ENCODE measurements at regions not wholly inside any gene's neighbourhood (a gene's known extent, or its start where the extent isn't known, plus 50 kb on each side); places are given as distances from the start of the nearest gene placed in this dataset.

- no peaks in the 10 kb centered on the region for H4K20me1 ChIP-seq (ENCODE audit: insufficient read depth, low read length)
- no peaks in the 10 kb centered on the region for H3K27me3 ChIP-seq (ENCODE audit: insufficient read depth, low read length)
- H3K4me2 ChIP-seq (ENCODE audit: insufficient read depth, low read length) = no peak overlapping the region
- DNase-seq (ENCODE audit: insufficient read length, low spot score, missing footprints) = no peak
- no peak for TF ChIP-seq CTCF (IDR thresholded peaks at IDR 0.05; ENCODE audit: extremely low read depth, low read depth, low read length)
- H3K36me3 ChIP-seq (ENCODE audit: insufficient read depth, low read length) = no peaks in the 10 kb centered on the region
- H3K27ac ChIP-seq (ENCODE audit: low read depth, low read length) = no peak overlapping the region
- no peak overlapping the region for H3K4me3 ChIP-seq (ENCODE audit: insufficient read depth, low read length)
- peaks cover 13% of the 10 kb centered on the region for H3K4me1 ChIP-seq (ENCODE audit: insufficient read depth, low read length)
- H2AFZ ChIP-seq (ENCODE audit: low read length) = no peak overlapping the region
- no peaks in the 10 kb centered on the region for H3K9me3 ChIP-seq (ENCODE audit: low read depth, low read length)
- H3K79me2 ChIP-seq (ENCODE audit: insufficient read depth, low read length) = no peaks in the 10 kb centered on the region
Measured at GRCh38 chr6:25036461-25036860, 100.7 kb upstream of the RIPOR2 start.

- H3K4me3 ChIP-seq (ENCODE audit: insufficient read depth, low read length) = no peak overlapping the region
- no peaks in the 10 kb centered on the region for H3K36me3 ChIP-seq (ENCODE audit: insufficient read depth, low read length)
- TF ChIP-seq CTCF (IDR thresholded peaks at IDR 0.05; ENCODE audit: extremely low read depth, low read depth, low read length) = no peak
- no peak overlapping the region for H3K27ac ChIP-seq (ENCODE audit: low read depth, low read length)
- no peak for DNase-seq (ENCODE audit: insufficient read length, low spot score, missing footprints)
- H4K20me1 ChIP-seq (ENCODE audit: insufficient read depth, low read length) = no peaks in the 10 kb centered on the region
- no peak overlapping the region for H3K4me2 ChIP-seq (ENCODE audit: insufficient read depth, low read length)
- H2AFZ ChIP-seq (ENCODE audit: low read length) = no peak overlapping the region
- no peaks in the 10 kb centered on the region for H3K79me2 ChIP-seq (ENCODE audit: insufficient read depth, low read length)
- peaks cover 13% of the 10 kb centered on the region for H3K4me1 ChIP-seq (ENCODE audit: insufficient read depth, low read length)
- H3K27me3 ChIP-seq (ENCODE audit: insufficient read depth, low read length) = no peaks in the 10 kb centered on the region
- H3K9me3 ChIP-seq (ENCODE audit: low read depth, low read length) = no peaks in the 10 kb centered on the region
Measured at GRCh38 chr6:25038300-25038699, 102.5 kb upstream of the RIPOR2 start.

- Histone ChIP-seq H3K9me3 (ENCODE audit: low read depth, low read length) (no peaks in the 10 kb centered on the region), H3K36me3 (ENCODE audit: insufficient read depth, low read length) (no peaks in the 10 kb centered on the region), H3K4me2 (ENCODE audit: insufficient read depth, low read length) (no peak overlapping the region), H4K20me1 (ENCODE audit: insufficient read depth, low read length) (no peaks in the 10 kb centered on the region), H3K27ac (ENCODE audit: low read depth, low read length) (no peak overlapping the region), H3K4me3 (ENCODE audit: insufficient read depth, low read length) (no peak overlapping the region), H3K4me1 (ENCODE audit: insufficient read depth, low read length) (peaks cover 13% of the 10 kb centered on the region), H2AFZ (ENCODE audit: low read length) (no peak overlapping the region), H3K79me2 (ENCODE audit: insufficient read depth, low read length) (no peaks in the 10 kb centered on the region), H3K27me3 (ENCODE audit: insufficient read depth, low read length) (no peaks in the 10 kb centered on the region)
- DNase-seq (ENCODE audit: insufficient read length, low spot score, missing footprints) = peak; percentile 58
- TF ChIP-seq CTCF (IDR thresholded peaks at IDR 0.05; ENCODE audit: extremely low read depth, low read depth, low read length) = no peak
Measured at GRCh38 chr6:25038999-25039398, 103.2 kb upstream of the RIPOR2 start.

GRCh38 chr6:25041485-25042035 lies 105.8 kb upstream of the RIPOR2 start:
- Histone ChIP-seq H3K4me2 (ENCODE audit: insufficient read depth, low read length) (no peak overlapping the region), H3K27ac (ENCODE audit: low read depth, low read length) (no peak overlapping the region), H2AFZ (ENCODE audit: low read length) (no peak overlapping the region), H4K20me1 (ENCODE audit: insufficient read depth, low read length) (no peaks in the 10 kb centered on the region), H3K36me3 (ENCODE audit: insufficient read depth, low read length) (no peaks in the 10 kb centered on the region), H3K4me3 (ENCODE audit: insufficient read depth, low read length) (no peak overlapping the region), H3K27me3 (ENCODE audit: insufficient read depth, low read length) (no peaks in the 10 kb centered on the region), H3K79me2 (ENCODE audit: insufficient read depth, low read length) (no peaks in the 10 kb centered on the region), H3K4me1 (ENCODE audit: insufficient read depth, low read length) (peaks cover 2% of the 10 kb centered on the region), H3K9me3 (ENCODE audit: low read depth, low read length) (no peaks in the 10 kb centered on the region)
- no peak for DNase-seq (ENCODE audit: insufficient read length, low spot score, missing footprints)
- no peak for TF ChIP-seq CTCF (IDR thresholded peaks at IDR 0.05; ENCODE audit: extremely low read depth, low read depth, low read length)

Measured in osteoblast (primary cell).